Activated CD4-positive, alpha-beta T cell treated with anti-CD3 and anti-CD28 coated beads, Interleukin-2, Interleukin-4, amounts not matched to agents 100 ng/mL and 50 ng/mL, durations not matched to agents 16 hours and 8 hours (primary cell): ENCODE measurements at regions not wholly inside any gene's neighbourhood (a gene's known extent, or its start where the extent isn't known, plus 50 kb on each side); places are given as distances from the start of the nearest gene placed in this dataset.
"Not testable (repeated sequence)": the region's sequence is repeated elsewhere in the genome, so short reads cannot be mapped to it uniquely, and the experiment has no call there.

Experiments used
- DNase-seq: peaks from one replicate; pipeline ENCODE4 v3.0.0-alpha.2; 2020; ENCODE audit warnings: low spot score

- DNase-seq, result no peak
Measured at GRCh38 chr5:126015235-126016181, 407.7 kb upstream of the GRAMD2B start.

- DNase-seq, result no peak
Measured at GRCh38 chr5:126016256-126016655, 407.0 kb upstream of the GRAMD2B start.

- DNase-seq, result no peak
Measured at GRCh38 chr5:126017096-126017495, 406.1 kb upstream of the GRAMD2B start.

GRCh38 chr5:126020770-126021169 is 402.4 kb upstream of the GRAMD2B start:
- DNase-seq, result no peak

GRCh38 chr5:126023994-126024441 is 399.2 kb upstream of the GRAMD2B start:
- no peak for DNase-seq

- DNase-seq, result no peak
Measured at GRCh38 chr5:126027149-126027548, 396.1 kb upstream of the GRAMD2B start.

GRCh38 chr5:126027652-126028051 is 395.6 kb upstream of the GRAMD2B start:
- no peak for DNase-seq

GRCh38 chr5:126028336-126028735 is 394.9 kb upstream of the GRAMD2B start:
- DNase-seq, result no peak

- not testable (repeated sequence) for DNase-seq
Measured at GRCh38 chr5:126029282-126029681, 393.9 kb upstream of the GRAMD2B start.

- no peak for DNase-seq
Measured at GRCh38 chr5:126030698-126031097, 392.5 kb upstream of the GRAMD2B start.

GRCh38 chr5:126031989-126032716 is 391.1 kb upstream of the GRAMD2B start:
- no peak for DNase-seq

- DNase-seq, result no peak
Measured at GRCh38 chr5:126043688-126044087, 379.5 kb upstream of the GRAMD2B start.

GRCh38 chr5:126044111-126044668 is 379.0 kb upstream of the GRAMD2B start:
- no peak for DNase-seq

GRCh38 chr5:126044931-126045565 is 378.2 kb upstream of the GRAMD2B start:
- DNase-seq, result no peak

- no peak for DNase-seq
Measured at GRCh38 chr5:126046318-126046717, 376.9 kb upstream of the GRAMD2B start.

GRCh38 chr5:126046846-126047571 is 376.2 kb upstream of the GRAMD2B start:
- DNase-seq, result no peak

GRCh38 chr5:126052120-126052519 is 371.1 kb upstream of the GRAMD2B start:
- no peak for DNase-seq

- DNase-seq, result no peak
Measured at GRCh38 chr5:126052791-126053190, 370.4 kb upstream of the GRAMD2B start.

- no peak for DNase-seq
Measured at GRCh38 chr5:126053630-126054029, 369.6 kb upstream of the GRAMD2B start.

GRCh38 chr5:126054577-126055347 is 368.4 kb upstream of the GRAMD2B start:
- no peak for DNase-seq

- DNase-seq, result no peak
Measured at GRCh38 chr5:126055348-126055729, 367.9 kb upstream of the GRAMD2B start.
